ENCODE measurements at regions not wholly inside any gene's neighbourhood (a gene's known extent, or its start where the extent isn't known, plus 50 kb on each side); places are given as distances from the start of the nearest gene placed in this dataset.

DNA sequence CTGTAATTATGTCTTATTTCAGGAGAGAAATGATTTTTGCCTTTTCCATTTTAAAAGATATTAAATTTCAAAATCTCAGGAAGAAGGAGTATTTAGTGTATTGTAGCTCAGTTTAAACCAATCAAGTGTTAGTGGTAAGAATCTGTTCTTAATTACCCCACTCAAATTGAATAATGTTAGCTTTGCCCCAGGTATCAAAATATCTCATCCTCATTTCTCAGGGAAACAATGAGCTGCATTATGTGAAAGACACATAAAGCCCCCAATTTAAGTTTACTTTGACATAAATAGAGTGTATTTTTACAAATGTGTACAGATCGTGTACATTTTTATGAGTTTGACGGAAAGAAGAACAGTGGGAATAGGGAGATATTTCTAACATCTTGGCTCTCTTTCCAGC is 317.4 kb upstream of the RARB start:
- TF ChIP-seq GATA2 (IDR thresholded peaks at IDR 0.05; ENCODE audit: low read depth, low read length), result no peak
- TF ChIP-seq GATA3 (IDR thresholded peaks at IDR 0.05; ENCODE audit: low read depth, low read length), result no peak
